GM21528 (cell line): ENCODE measurements at regions not wholly inside any gene's neighbourhood (a gene's known extent, or its start where the extent isn't known, plus 50 kb on each side); places are given as distances from the start of the nearest gene placed in this dataset.
"Not testable (repeated sequence)": the region's sequence is repeated elsewhere in the genome, so short reads cannot be mapped to it uniquely, and the experiment has no call there.

Source experiments
- ATAC-seq: cut with Tn5 transposase; IDR thresholded peaks from one replicate; pipeline ENCODE4 v1.9.1; 2021; ENCODE audit warnings: mild to moderate bottlenecking, moderate library complexity; ENCODE audit not compliant: unreplicated experiment, low FRiP score

DNA sequence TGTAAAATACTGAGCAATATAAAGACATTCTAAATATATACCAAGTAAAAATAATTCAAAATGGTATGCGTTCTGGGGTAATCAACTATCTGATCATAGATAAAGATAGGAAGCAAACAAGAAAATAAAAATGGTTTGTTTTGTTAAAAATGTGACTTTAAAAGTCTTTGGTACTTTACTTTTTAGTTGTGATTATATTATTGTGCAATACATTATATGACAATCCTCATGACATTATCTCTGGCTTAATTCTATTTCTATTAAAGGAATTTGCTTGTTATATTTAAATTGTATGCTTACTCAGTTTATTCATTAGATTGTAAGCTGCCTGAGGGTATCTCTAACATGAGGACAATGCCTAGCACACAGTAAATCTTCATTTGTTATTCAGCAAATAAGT lies 477.9 kb downstream of the TMEM38B start:
- no peak for ATAC-seq

DNA sequence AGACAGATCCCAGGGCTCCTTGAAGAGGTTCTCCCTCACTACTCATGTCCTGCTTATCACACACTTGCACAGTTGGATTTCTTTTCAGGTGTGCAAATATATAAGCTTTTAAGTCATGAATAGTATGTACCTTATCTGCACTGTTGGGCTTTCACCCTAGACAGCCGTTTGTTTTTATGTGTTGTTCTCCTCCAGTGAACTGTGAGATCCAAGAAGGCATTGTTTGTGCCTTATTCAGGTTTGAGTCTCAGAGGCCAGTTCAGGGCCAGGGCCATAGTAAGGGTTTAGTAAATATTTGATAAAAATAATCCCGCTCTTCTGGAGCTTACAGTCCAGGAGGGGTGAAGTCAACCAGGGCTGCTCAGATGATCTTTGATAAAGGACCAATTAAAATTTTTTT lies 480.0 kb downstream of the TMEM38B start:
- no peak for ATAC-seq

- ATAC-seq: no peak
Measured at GRCh38 chr9:106177216-106177615, 482.9 kb downstream of the TMEM38B start.

DNA sequence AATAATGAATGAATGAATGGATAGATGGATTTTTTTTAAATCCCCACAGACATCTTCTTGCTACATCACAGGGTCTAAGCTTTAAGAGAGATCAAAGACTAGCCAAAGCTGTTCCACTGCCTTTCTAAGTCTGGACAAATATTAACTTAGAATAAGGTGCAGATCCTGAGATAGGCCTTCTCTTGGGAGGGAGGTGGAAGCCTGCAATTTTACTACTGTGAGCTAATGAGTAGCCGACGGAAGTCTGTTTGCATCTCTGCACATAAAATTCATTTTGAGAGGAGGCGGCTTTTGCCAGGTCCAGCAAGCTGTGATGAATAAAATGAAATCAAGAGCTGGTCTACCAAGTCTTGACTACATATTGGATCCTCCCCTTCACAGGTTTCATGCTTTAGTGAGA lies 484.9 kb downstream of the TMEM38B start:
- no peak for ATAC-seq

DNA sequence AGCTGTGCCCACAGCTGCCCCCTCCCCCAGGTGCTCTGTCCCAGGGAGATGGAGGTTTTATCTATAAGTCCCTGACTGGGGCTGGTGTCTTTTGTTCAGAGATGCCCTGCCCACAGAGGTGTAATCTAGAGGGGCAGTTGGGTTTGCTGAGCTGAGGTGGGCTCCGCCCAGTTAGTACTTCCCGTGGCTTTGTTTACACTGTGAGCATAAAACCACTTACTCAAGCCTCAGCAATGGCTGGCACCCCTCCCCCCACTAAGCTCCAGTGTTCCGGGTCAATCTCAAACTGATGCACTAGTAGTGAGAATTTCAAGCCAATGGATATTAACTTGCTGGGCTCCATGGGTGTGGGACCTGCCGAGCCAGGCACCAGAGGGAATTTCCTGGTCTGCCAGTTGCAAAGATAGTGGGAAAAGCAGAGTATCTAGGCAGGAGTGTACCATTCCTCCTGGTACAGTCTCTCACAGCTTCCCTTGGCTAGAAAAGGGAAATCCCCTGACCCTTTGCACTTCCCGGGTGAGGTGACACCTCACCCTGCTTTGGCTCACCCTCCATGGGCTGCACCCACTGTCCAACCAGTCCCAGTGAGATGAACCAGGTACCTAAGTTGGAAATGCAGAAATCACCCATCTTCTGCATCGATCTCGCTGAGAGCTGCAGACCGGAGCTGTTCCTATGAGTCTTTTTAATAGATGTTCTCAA lies 509.6 kb downstream of the TMEM38B start:
- ATAC-seq: not testable (repeated sequence)

- ATAC-seq: no peak
Measured at GRCh38 chr9:106207298-106207697, 513.0 kb downstream of the TMEM38B start.

DNA sequence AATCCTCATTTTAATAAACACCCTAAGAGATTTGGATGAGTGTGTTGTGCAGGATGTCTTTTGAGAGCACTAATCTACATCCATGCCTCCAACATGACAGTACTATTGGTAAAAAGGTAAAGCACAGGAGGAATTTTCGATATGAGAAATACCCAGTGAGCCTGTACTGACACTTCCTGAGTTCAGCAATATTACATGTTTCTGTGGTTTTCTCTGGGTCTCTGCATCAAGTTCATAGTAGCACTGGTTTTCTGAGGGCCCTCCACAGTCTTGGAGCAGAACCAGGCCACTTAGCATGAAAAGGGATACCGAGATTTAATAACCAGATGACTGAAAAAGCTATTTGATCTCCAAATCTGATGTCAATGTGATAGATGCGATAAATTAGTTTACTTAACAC lies 524.1 kb downstream of the TMEM38B start:
- ATAC-seq: no peak

DNA sequence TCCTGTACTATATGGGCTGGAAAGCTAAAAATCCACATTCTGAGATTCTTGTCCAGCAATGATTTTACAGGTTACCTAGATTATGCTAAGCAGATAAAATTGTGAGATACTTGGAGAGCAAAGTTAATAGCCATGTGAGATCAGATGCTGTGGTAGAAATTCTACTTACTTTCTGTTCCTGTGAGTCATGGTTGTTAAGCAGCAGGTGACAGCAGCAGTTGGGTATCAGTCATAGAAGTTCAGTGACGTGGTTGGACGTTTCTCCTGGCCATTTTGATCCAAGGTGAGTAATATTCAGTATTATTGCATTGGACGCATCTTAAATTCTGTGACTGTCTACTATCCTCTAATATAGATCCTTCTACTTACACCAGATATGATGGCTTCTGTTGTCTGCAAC lies 524.5 kb downstream of the TMEM38B start:
- ATAC-seq: no peak

- no peak for ATAC-seq
Measured at GRCh38 chr9:106220415-106220814, 526.1 kb downstream of the TMEM38B start.

GRCh38 chr9:106228861-106229260 lies 534.5 kb downstream of the TMEM38B start:
- no peak for ATAC-seq

DNA sequence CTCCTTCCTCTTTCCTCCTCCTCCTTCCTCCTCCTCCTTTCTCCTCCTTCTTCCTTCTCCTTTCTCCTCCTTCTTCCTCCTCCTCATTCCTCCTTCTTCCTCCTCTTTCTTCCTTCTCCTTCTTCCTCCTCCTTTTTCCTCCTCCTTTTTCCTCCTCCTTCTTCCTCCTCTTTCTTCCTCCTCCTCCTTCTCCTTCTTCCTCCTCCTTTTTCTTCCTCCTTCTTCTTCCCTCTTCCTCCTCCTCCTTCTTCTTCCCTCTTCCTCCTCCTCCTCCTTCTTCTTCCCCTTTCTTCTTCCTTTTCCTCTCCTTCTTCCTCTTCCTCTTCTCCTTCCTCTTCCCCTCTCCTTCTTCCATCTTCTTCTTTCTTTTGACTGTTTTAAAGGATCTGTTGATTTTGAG lies 538.8 kb downstream of the TMEM38B start:
- ATAC-seq: no peak

DNA sequence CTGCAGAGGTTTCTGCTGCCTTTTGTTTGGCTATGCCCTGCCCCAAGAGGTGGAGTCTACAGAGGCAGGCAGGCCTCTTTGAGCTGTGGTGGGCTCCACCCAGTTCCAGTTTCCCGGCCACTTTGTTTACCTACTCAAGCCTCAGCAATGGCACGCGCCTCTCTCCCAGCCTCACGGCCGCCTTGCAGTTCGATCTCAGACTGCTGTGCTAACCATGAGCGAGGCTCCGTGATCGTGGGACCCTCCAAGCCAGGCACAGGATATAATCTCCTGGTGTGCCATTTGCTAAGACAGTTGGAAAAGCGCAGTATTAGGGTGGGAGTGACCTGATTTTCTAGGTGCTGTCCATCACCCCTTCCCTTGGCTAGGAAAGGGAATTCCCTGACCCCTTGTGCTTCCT lies 566.6 kb downstream of the TMEM38B start:
- not testable (repeated sequence) for ATAC-seq

DNA sequence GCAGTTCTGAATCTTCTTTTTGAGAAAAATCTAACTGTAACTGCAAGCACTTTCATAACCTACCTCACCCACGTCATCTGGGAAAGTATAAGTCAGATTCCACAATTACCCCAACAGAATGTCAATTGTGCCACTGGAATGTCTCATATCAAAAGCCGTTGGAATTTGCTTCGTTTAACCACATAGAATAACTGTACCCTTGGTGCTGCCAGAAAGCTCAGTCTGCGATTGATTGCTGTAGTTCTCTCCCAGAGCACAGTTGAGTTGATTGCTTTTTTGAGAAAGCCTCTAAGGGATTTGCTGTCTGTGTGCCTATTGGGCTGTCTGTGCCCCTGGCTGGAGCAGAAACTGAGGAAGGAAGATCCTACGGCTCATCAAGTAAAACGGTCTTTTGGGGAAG lies 583.6 kb downstream of the TMEM38B start:
- ATAC-seq: no peak

DNA sequence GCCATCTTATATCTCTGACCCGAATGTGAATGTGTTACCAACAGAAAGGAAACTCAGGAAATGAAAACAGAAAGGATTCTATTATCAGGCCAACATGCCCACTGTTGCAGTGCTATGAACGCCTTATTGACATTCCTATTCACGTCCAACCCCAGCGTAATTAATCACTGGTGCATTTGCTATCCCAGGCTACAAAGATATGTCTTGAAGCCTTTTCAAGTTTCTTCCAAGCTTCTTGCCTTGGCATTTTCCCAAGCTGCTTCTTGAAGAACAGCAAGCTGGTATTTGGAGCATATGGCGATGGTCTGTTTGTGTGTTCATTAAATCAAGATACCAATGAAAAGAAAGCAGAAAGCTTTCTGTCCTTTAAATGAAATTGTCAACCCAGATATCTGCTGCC lies 579.2 kb upstream of the ZNF462 start:
- ATAC-seq: no peak

GRCh38 chr9:106284296-106284695 lies 578.7 kb upstream of the ZNF462 start:
- no peak for ATAC-seq

DNA sequence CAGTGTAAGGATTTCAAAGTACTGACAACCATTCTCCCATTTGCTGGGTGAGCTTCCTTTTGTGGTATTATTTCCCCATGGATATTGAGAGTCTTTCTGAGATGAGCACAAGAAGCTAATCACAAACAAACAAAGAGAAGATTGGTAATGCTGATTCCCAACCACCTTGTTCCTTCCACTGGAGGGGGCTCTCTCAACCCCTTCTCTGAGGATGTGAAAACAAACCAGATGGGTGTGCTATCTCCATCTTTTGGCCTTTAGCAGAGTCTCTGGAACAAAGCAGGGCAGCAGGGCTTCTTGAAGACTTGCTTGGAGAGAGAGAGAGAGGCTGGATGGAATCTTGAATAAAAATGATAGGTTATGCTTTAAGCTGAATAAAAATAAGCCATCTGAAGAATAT lies 576.7 kb upstream of the ZNF462 start:
- ATAC-seq: no peak

DNA sequence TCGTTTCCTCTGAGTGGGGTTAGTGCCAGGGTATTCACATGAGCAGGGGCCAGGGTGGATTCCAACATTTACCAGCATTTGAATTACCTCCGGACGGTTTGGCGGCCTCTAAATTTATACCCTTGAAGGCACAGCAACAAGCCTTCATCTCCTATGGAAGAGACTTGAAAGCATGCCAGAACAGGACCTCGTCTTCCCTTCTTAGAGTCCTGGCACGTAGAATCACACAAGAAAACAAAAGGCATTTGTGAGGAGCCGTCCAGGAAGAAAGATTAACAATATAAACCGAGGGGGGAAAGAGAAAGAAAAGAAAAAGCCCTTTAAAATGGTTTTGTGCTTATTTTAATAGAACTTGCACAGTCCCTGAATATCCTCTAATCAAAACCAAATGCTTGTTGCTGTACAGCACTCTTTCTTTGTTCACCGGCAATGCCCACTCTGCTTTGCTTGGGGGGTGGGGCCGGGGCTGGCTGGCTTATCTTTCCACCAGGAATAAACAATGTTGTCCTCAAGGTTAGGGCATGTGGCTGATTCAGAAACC lies 575.8 kb upstream of the ZNF462 start:
- no peak for ATAC-seq

GRCh38 chr9:106287731-106288130 lies 575.2 kb upstream of the ZNF462 start:
- ATAC-seq: no peak

DNA sequence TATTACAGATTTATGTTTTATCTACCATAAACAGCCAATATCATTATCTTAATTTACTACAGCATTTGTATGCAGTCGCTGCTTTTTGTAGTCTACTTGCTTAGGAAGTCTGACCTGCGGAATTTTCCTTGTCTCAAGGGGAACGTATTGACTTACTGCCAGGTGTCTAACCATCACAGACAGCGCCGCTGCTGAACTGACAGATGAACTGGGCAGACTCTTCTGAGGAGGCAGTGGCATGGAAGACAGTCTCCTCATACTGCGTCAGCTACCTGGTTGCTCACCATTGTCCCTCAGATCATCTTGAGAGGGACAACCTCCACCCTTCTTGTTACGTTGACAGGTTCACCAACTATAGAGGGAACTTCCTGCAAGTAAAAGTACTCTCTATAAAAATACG lies 574.3 kb upstream of the ZNF462 start:
- ATAC-seq: no peak

GRCh38 chr9:106291786-106292185 lies 571.2 kb upstream of the ZNF462 start:
- ATAC-seq: no peak

GRCh38 chr9:106296426-106296825 lies 566.5 kb upstream of the ZNF462 start:
- no peak for ATAC-seq

DNA sequence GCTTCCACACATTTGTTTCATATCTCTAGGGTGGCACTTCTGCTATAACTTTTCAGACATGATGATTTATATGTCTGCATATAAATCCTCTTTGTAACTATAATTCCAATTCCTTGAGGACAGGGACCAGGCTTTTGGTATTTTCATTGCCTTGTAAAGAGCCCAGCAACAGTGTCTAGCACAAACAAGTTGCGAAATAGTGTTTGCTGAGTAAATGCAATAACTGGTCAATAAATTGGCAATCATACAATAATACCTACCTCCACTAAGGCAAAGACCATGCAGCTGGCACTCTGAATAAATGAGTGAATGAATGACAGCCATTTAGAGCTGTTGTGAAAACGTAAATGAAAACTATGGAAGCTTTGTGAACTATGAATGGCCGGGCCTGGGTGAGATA lies 564.0 kb upstream of the ZNF462 start:
- ATAC-seq: no peak
